BLaER1 treated with 17β-estradiol and CSF1 and Interleukin-3, amounts not matched to agents 10 nM and 100 nM (cell line): ENCODE measurements at regions not wholly inside any gene's neighbourhood (a gene's known extent, or its start where the extent isn't known, plus 50 kb on each side); places are given as distances from the start of the nearest gene placed in this dataset.

Experiments
- H3K27ac ChIP-seq, 11 experiments: shearing (Covaris generic); formaldehyde crosslinking; 2 replicates each; pipeline ENCODE4 v1.8.1; 2022
- H3K27me3 ChIP-seq, 11 experiments: shearing (Covaris generic); formaldehyde crosslinking; 2 replicates each; pipeline ENCODE4 v1.8.1; 2022
- H3K36me3 ChIP-seq, 11 experiments: shearing (Covaris generic); formaldehyde crosslinking; 2 replicates each; pipeline ENCODE4 v1.8.1; 2022
- H3K4me1 ChIP-seq, 10 experiments: shearing (Covaris generic); formaldehyde crosslinking; 2 replicates each; pipeline ENCODE4 v1.8.1; 2022
- H3K4me2 ChIP-seq, 11 experiments: shearing (Covaris generic); formaldehyde crosslinking; 2 replicates each; pipeline ENCODE4 v1.8.1; 2022
- H3K4me3 ChIP-seq, 10 experiments: shearing (Covaris generic); formaldehyde crosslinking; 2 replicates each; pipeline ENCODE4 v1.8.1; 2022
- H3K9ac ChIP-seq, 11 experiments: shearing (Covaris generic); formaldehyde crosslinking; 2 replicates each; pipeline ENCODE4 v1.8.1; 2022
- H3K9me3 ChIP-seq, 11 experiments: shearing (Covaris generic); formaldehyde crosslinking; replicated peaks in 1 of 11; 2 replicates each; pipeline ENCODE4 v1.8.1; 2022
- H4K20me1 ChIP-seq, 11 experiments: shearing (Covaris generic); formaldehyde crosslinking; 2 replicates each; pipeline ENCODE4 v1.8.1; 2022
- Cebpa-rat ChIP-seq, 11 experiments: shearing (Covaris generic); IDR thresholded peaks; 2 replicates each; pipeline ENCODE4 v1.8.1; 2022

GRCh38 chr3:55309336-55309735 is 177.8 kb downstream of the WNT5A start:
- H3K4me3 ChIP-seq = no peak overlapping the region
- no peak overlapping the region for H3K9ac ChIP-seq
- TF ChIP-seq Cebpa-rat (IDR thresholded peaks at IDR 0.05) = no peak
- no peak overlapping the region for H3K27ac ChIP-seq
- H3K36me3 ChIP-seq = no peaks in the 10 kb centered on the region
- no peaks in the 10 kb centered on the region for H4K20me1 ChIP-seq
- H3K4me2 ChIP-seq = no peak overlapping the region
- H3K9me3 ChIP-seq = no peaks in the 10 kb centered on the region
- H3K27me3 ChIP-seq = no peaks in the 10 kb centered on the region
- peaks cover 0 to 5% (median 0%) of the 10 kb centered on the region in 10 experiments; a peak in 1 of 20 replicates for H3K4me1 ChIP-seq

- Histone ChIP-seq H3K4me1 (peaks cover 0 to 5% (median 0%) of the 10 kb centered on the region in 10 experiments; a peak in 1 of 20 replicates), H3K9ac (no peak overlapping the region), H3K36me3 (no peaks in the 10 kb centered on the region), H4K20me1 (no peaks in the 10 kb centered on the region), H3K27me3 (no peaks in the 10 kb centered on the region), H3K4me2 (no peak overlapping the region), H3K27ac (no peak overlapping the region), H3K4me3 (no peak overlapping the region), H3K9me3 (no peaks in the 10 kb centered on the region)
- TF ChIP-seq Cebpa-rat (IDR thresholded peaks at IDR 0.05) = no peak
Measured at GRCh38 chr3:55307622-55308021, 179.5 kb downstream of the WNT5A start.

GRCh38 chr3:55305696-55306485 is 181.2 kb downstream of the WNT5A start:
- Histone ChIP-seq H3K36me3 (no peaks in the 10 kb centered on the region), H3K27me3 (no peaks in the 10 kb centered on the region), H3K9ac (no peak overlapping the region), H4K20me1 (no peaks in the 10 kb centered on the region), H3K4me1 (peaks cover 0 to 5% (median 0%) of the 10 kb centered on the region in 10 experiments; a peak in 1 of 20 replicates), H3K4me2 (no peak overlapping the region), H3K4me3 (no peak overlapping the region), H3K9me3 (no peaks in the 10 kb centered on the region), H3K27ac (no peak overlapping the region)
- TF ChIP-seq Cebpa-rat (IDR thresholded peaks at IDR 0.05) = no peak

GRCh38 chr3:55300701-55301100 is 186.4 kb downstream of the WNT5A start:
- H3K4me2 ChIP-seq = no peak overlapping the region
- no peaks in the 10 kb centered on the region for H3K27me3 ChIP-seq
- H3K9ac ChIP-seq = no peak overlapping the region
- no peak for TF ChIP-seq Cebpa-rat (IDR thresholded peaks at IDR 0.05)
- H3K4me1 ChIP-seq = peaks cover 0 to 4% (median 0%) of the 10 kb centered on the region in 10 experiments; a peak in 1 of 20 replicates
- no peaks in the 10 kb centered on the region for H3K36me3 ChIP-seq
- peaks cover 0 to 10% (median 0%) of the 10 kb centered on the region in 11 experiments; a peak in 2 of 22 replicates for H3K9me3 ChIP-seq
- no peaks in the 10 kb centered on the region for H4K20me1 ChIP-seq
- H3K27ac ChIP-seq = no peak overlapping the region
- H3K4me3 ChIP-seq = no peak overlapping the region

- peaks cover 0 to 10% (median 0%) of the 10 kb centered on the region in 11 experiments; a peak in 2 of 22 replicates for H3K9me3 ChIP-seq
- no peak overlapping the region for H3K4me3 ChIP-seq
- H3K4me2 ChIP-seq = no peak overlapping the region
- peaks cover 0 to under 1% (median 0%) of the 10 kb centered on the region in 10 experiments; a peak in 2 of 20 replicates for H3K4me1 ChIP-seq
- no peak overlapping the region for H3K27ac ChIP-seq
- H3K27me3 ChIP-seq = no peaks in the 10 kb centered on the region
- H4K20me1 ChIP-seq = no peaks in the 10 kb centered on the region
- TF ChIP-seq Cebpa-rat (IDR thresholded peaks at IDR 0.05) = no peak
- no peaks in the 10 kb centered on the region for H3K36me3 ChIP-seq
- no peak overlapping the region for H3K9ac ChIP-seq
Measured at GRCh38 chr3:55297706-55298105, 189.4 kb downstream of the WNT5A start.

GRCh38 chr3:55297245-55297644 is 189.9 kb downstream of the WNT5A start:
- H3K4me3 ChIP-seq = no peak overlapping the region
- no peaks in the 10 kb centered on the region for H4K20me1 ChIP-seq
- no peak overlapping the region for H3K4me2 ChIP-seq
- no peak overlapping the region for H3K9ac ChIP-seq
- peaks cover 0 to 6% (median 3%) of the 10 kb centered on the region in 10 experiments; a peak in 9 of 20 replicates for H3K4me1 ChIP-seq
- no peaks in the 10 kb centered on the region for H3K36me3 ChIP-seq
- H3K27me3 ChIP-seq = no peaks in the 10 kb centered on the region
- TF ChIP-seq Cebpa-rat (IDR thresholded peaks at IDR 0.05) = no peak
- peaks cover 0 to 10% (median 0%) of the 10 kb centered on the region in 11 experiments; a peak in 2 of 22 replicates for H3K9me3 ChIP-seq
- no peak overlapping the region for H3K27ac ChIP-seq

GRCh38 chr3:55296791-55297190 is 190.3 kb downstream of the WNT5A start:
- Histone ChIP-seq H3K9ac (no peak overlapping the region), H3K27me3 (no peaks in the 10 kb centered on the region), H3K9me3 (peaks cover 0 to 10% (median 0%) of the 10 kb centered on the region in 11 experiments; a peak in 2 of 22 replicates), H3K4me2 (no peak overlapping the region), H3K4me1 (peaks cover 0 to 10% (median 5%) of the 10 kb centered on the region in 10 experiments; a peak in 9 of 20 replicates), H3K27ac (no peak overlapping the region), H4K20me1 (no peaks in the 10 kb centered on the region), H3K4me3 (no peak overlapping the region), H3K36me3 (no peaks in the 10 kb centered on the region)
- TF ChIP-seq Cebpa-rat (IDR thresholded peaks at IDR 0.05) = no peak

GRCh38 chr3:55296030-55296429 is 191.1 kb downstream of the WNT5A start:
- Histone ChIP-seq H3K27me3 (no peaks in the 10 kb centered on the region), H3K27ac (no peak overlapping the region), H4K20me1 (no peaks in the 10 kb centered on the region), H3K4me3 (no peak overlapping the region), H3K9ac (no peak overlapping the region), H3K4me2 (no peak overlapping the region), H3K4me1 (peaks cover 0 to 13% (median 5%) of the 10 kb centered on the region in 10 experiments; a peak in 9 of 20 replicates), H3K9me3 (peaks cover 0 to 10% (median 0%) of the 10 kb centered on the region in 11 experiments; a peak in 2 of 22 replicates), H3K36me3 (no peaks in the 10 kb centered on the region)
- TF ChIP-seq Cebpa-rat (IDR thresholded peaks at IDR 0.05) = no peak

GRCh38 chr3:55294557-55294956 is 192.5 kb downstream of the WNT5A start:
- no peak for TF ChIP-seq Cebpa-rat (IDR thresholded peaks at IDR 0.05)
- Histone ChIP-seq H4K20me1 (no peaks in the 10 kb centered on the region), H3K27ac (no peak overlapping the region), H3K4me1 (peaks cover 0 to 13% (median 5%) of the 10 kb centered on the region in 10 experiments; a peak in 9 of 20 replicates), H3K4me3 (no peak overlapping the region), H3K9me3 (peaks cover 0 to 10% (median 0%) of the 10 kb centered on the region in 11 experiments; a peak in 2 of 22 replicates), H3K4me2 (no peak overlapping the region), H3K36me3 (no peaks in the 10 kb centered on the region), H3K27me3 (no peaks in the 10 kb centered on the region), H3K9ac (no peak overlapping the region)
